ENCODE measurements at regions not wholly inside any gene's neighbourhood (a gene's known extent, or its start where the extent isn't known, plus 50 kb on each side); places are given as distances from the start of the nearest gene placed in this dataset.

GRCh38 chr5:3344671-3345070 is 251.0 kb upstream of the IRX1 start:
- H3K4me3 ChIP-seq (ENCODE audit: low read depth, low read length) = no peak overlapping the region
- no peak for TF ChIP-seq CTCF (IDR thresholded peaks at IDR 0.05; ENCODE audit: insufficient read depth, low read depth, low read length)
- POLR2A ChIA-PET = no interaction called here
- no peaks in the 10 kb centered on the region for H3K27me3 ChIP-seq (ENCODE audit: control insufficient read depth, insufficient read depth, low read length)
- CTCF ChIA-PET = no interaction called here
- DNase-seq (ENCODE audit: low read depth) = no peak
- H3K36me3 ChIP-seq (ENCODE audit: control insufficient read depth, insufficient read depth, low read length) = no peaks in the 10 kb centered on the region

GRCh38 chr5:3343911-3344310 is 251.7 kb upstream of the IRX1 start:
- ChIA-PET POLR2A (no interaction called here), CTCF (interaction anchor here (0.6 kb wide), 1 partner anchor 399 kb away, joined by 4 read pairs; no protein-coding TSS in a partner anchor)
- no peak for TF ChIP-seq CTCF (IDR thresholded peaks at IDR 0.05; ENCODE audit: insufficient read depth, low read depth, low read length)
- DNase-seq (ENCODE audit: low read depth) = no peak
- H3K4me3 ChIP-seq (ENCODE audit: low read depth, low read length) = no peak overlapping the region
- no peaks in the 10 kb centered on the region for H3K27me3 ChIP-seq (ENCODE audit: control insufficient read depth, insufficient read depth, low read length)
- H3K36me3 ChIP-seq (ENCODE audit: control insufficient read depth, insufficient read depth, low read length) = no peaks in the 10 kb centered on the region

- Histone ChIP-seq H3K27me3 (ENCODE audit: control insufficient read depth, insufficient read depth, low read length) (no peaks in the 10 kb centered on the region), H3K36me3 (ENCODE audit: control insufficient read depth, insufficient read depth, low read length) (no peaks in the 10 kb centered on the region), H3K4me3 (ENCODE audit: low read depth, low read length) (no peak overlapping the region)
- POLR2A ChIA-PET = no interaction called here
- CTCF ChIA-PET = no interaction called here
- TF ChIP-seq CTCF (IDR thresholded peaks at IDR 0.05; ENCODE audit: insufficient read depth, low read depth, low read length) = no peak
- DNase-seq (ENCODE audit: low read depth) = no peak
Measured at GRCh38 chr5:3343211-3343610, 252.4 kb upstream of the IRX1 start.

GRCh38 chr5:3342271-3343100 is 253.1 kb upstream of the IRX1 start:
- Histone ChIP-seq H3K4me3 (ENCODE audit: low read depth, low read length) (no peak overlapping the region), H3K27me3 (ENCODE audit: control insufficient read depth, insufficient read depth, low read length) (no peaks in the 10 kb centered on the region), H3K36me3 (ENCODE audit: control insufficient read depth, insufficient read depth, low read length) (no peaks in the 10 kb centered on the region)
- TF ChIP-seq CTCF (IDR thresholded peaks at IDR 0.05; ENCODE audit: insufficient read depth, low read depth, low read length) = no peak
- DNase-seq (ENCODE audit: low read depth) = no peak
- ChIA-PET CTCF (no interaction called here), POLR2A (no interaction called here)

- no peaks in the 10 kb centered on the region for H3K27me3 ChIP-seq (ENCODE audit: control insufficient read depth, insufficient read depth, low read length)
- POLR2A ChIA-PET = no interaction called here
- CTCF ChIA-PET = no interaction called here
- no peak for DNase-seq (ENCODE audit: low read depth)
- H3K36me3 ChIP-seq (ENCODE audit: control insufficient read depth, insufficient read depth, low read length) = no peaks in the 10 kb centered on the region
- no peak overlapping the region for H3K4me3 ChIP-seq (ENCODE audit: low read depth, low read length)
- no peak for TF ChIP-seq CTCF (IDR thresholded peaks at IDR 0.05; ENCODE audit: insufficient read depth, low read depth, low read length)
Measured at GRCh38 chr5:3341446-3342240, 254.0 kb upstream of the IRX1 start.
